H1 (cell line): ENCODE measurements at regions not wholly inside any gene's neighbourhood (a gene's known extent, or its start where the extent isn't known, plus 50 kb on each side); places are given as distances from the start of the nearest gene placed in this dataset.

Experiments
- CTCF ChIA-PET: fragments of 300-600 bp; sonication (Branson Sonifier 250); formaldehyde crosslinking; loops from one replicate; lab custom pipeline; 2021; ENCODE audit not compliant: partially characterized antibody; lab: Charles Lee
- POLR2A ChIA-PET: fragments of 300-600 bp; sonication (Branson Sonifier 250); formaldehyde crosslinking; loops from one replicate; lab custom pipeline; 2021; ENCODE audit warnings: inconsistent platforms; ENCODE audit not compliant: partially characterized antibody; lab: Charles Lee
- DNase-seq, 2 experiments: peaks; one replicate each; pipeline versions ENCODE4 v3.0.0 to v3.0.0-alpha.2; 2010 to 2022; ENCODE audit warnings: low spot score in 2 of 2, low read depth in 1 of 2, mixed read lengths in 1 of 2
- FAIRE-seq: peaks from 2 replicates; lab custom pipeline; 2011; peaks lifted over from hg19 to GRCh38; lab: Jason Lieb, UNC
- H2AFZ ChIP-seq: 2 replicates; pipeline ENCODE4 v1.8.1; 2012; ENCODE audit warnings: low read length, inconsistent platforms
- H2AK5ac ChIP-seq: 2 replicates; pipeline ENCODE4 v1.6.1; 2013; ENCODE audit warnings: low read depth, low read length
- H2BK120ac ChIP-seq: replicated peaks from 2 replicates; pipeline ENCODE3; 2013; ENCODE audit warnings: low read depth, low read length, inconsistent platforms
- H2BK12ac ChIP-seq: 2 replicates; pipeline ENCODE4 v1.6.1; 2013; ENCODE audit warnings: low read depth, low read length
- H2BK15ac ChIP-seq: 2 replicates; pipeline ENCODE4 v1.6.1; 2013; ENCODE audit warnings: low read length
- H2BK20ac ChIP-seq: 2 replicates; pipeline ENCODE4 v1.6.1; 2013; ENCODE audit warnings: low read length
- H2BK5ac ChIP-seq: 2 replicates; pipeline ENCODE4 v1.6.1; 2013; ENCODE audit warnings: low read depth, low read length
- H3K14ac ChIP-seq: 2 replicates; pipeline ENCODE4 v1.6.1; 2013; ENCODE audit warnings: inconsistent platforms; ENCODE audit not compliant: insufficient read length
- H3K18ac ChIP-seq: 2 replicates; pipeline ENCODE4 v1.6.1; 2013; ENCODE audit warnings: low read length; ENCODE audit errors: extremely low read depth
- H3K23ac ChIP-seq: 2 replicates; pipeline ENCODE4 v1.6.1; 2013; ENCODE audit warnings: inconsistent platforms; ENCODE audit not compliant: insufficient read length
- H3K23me2 ChIP-seq: 2 replicates; pipeline ENCODE4 v1.6.1; 2013; ENCODE audit warnings: low read depth, low read length
- H3K27ac ChIP-seq: 2 replicates; pipeline ENCODE4 v1.6.1; 2011; ENCODE audit warnings: low read depth, low read length, inconsistent platforms
- H3K27me3 ChIP-seq, 4 experiments: replicated peaks in 1 of 4; 1 replicate in 1 of 4; 2 replicates in 3 of 4; pipeline versions ENCODE4 v1.6.1 to v1.8.1; 2011 to 2013; ENCODE audit warnings: low read length in 3 of 4, mild to moderate bottlenecking in 3 of 4, inconsistent platforms in 2 of 4, mixed read lengths in 2 of 4, moderate library complexity in 1 of 4; ENCODE audit not compliant: control insufficient read depth in 3 of 4, insufficient read depth in 3 of 4; ENCODE audit errors: extremely low read depth in 1 of 4
- H3K36me3 ChIP-seq, 4 experiments: 2 replicates each; pipeline versions ENCODE4 v1.6.1 to v1.8.1; 2011 to 2013; ENCODE audit warnings: mild to moderate bottlenecking in 4 of 4, low read length in 3 of 4, moderate library complexity in 2 of 4, control low read depth in 1 of 4, inconsistent platforms in 1 of 4; ENCODE audit not compliant: insufficient read depth in 4 of 4, control insufficient read depth in 2 of 4
- H3K4ac ChIP-seq: replicated peaks from 2 replicates; pipeline ENCODE3; 2013; ENCODE audit warnings: low read length, low read depth, mixed read lengths, inconsistent platforms; ENCODE audit not compliant: insufficient read length
- H3K4me1 ChIP-seq, 4 experiments: replicated peaks in 1 of 4; 1 replicate in 1 of 4; 2 replicates in 3 of 4; pipeline versions ENCODE4 v1.6.1 to v1.8.1; 2011 to 2013; ENCODE audit warnings: low read length in 3 of 4, inconsistent platforms in 2 of 4, mixed read lengths in 1 of 4; ENCODE audit not compliant: insufficient read depth in 4 of 4, control insufficient read depth in 3 of 4
- H3K4me2 ChIP-seq, 2 experiments: 2 replicates each; pipeline versions ENCODE4 v1.6.1 to v1.8.1; 2011 to 2013; ENCODE audit warnings: low read depth in 2 of 2, low read length in 2 of 2, control low read depth in 1 of 2, inconsistent platforms in 1 of 2, mild to moderate bottlenecking in 1 of 2; ENCODE audit not compliant: insufficient read depth in 1 of 2
- H3K4me3 ChIP-seq, 4 experiments: fragments of 200-600, 300-600 bp in 1 of 4; sonication (generic), shearing (Covaris generic), sonication (Bioruptor Twin) in 1 of 4; 2 replicates each; pipeline versions ENCODE4 v1.5.1 to v1.8.1; 2011 to 2016; ENCODE audit warnings: low read length in 4 of 4, low read depth in 3 of 4, control low read depth in 2 of 4, inconsistent platforms in 2 of 4, mild to moderate bottlenecking in 2 of 4, mixed read lengths in 1 of 4, moderate library complexity in 1 of 4; ENCODE audit not compliant: insufficient read depth in 2 of 4; ENCODE audit errors: extremely low read depth in 1 of 4
- H3K56ac ChIP-seq: replicated peaks from 2 replicates; pipeline ENCODE3; 2013; ENCODE audit warnings: low read depth, mild to moderate bottlenecking, mixed read lengths, low read length, inconsistent platforms; ENCODE audit not compliant: insufficient read length
- H3K79me1 ChIP-seq: 2 replicates; pipeline ENCODE4 v1.6.1; 2013; ENCODE audit warnings: low read depth, low read length, control low read depth
- H3K79me2 ChIP-seq, 2 experiments: 2 replicates each; pipeline versions ENCODE4 v1.6.1 to v1.8.1; 2012 to 2013; ENCODE audit warnings: low read length in 2 of 2, mild to moderate bottlenecking in 2 of 2, inconsistent platforms in 1 of 2; ENCODE audit not compliant: insufficient read depth in 2 of 2, control insufficient read depth in 1 of 2
- H3K9ac ChIP-seq, 4 experiments: replicated peaks in 1 of 4; 1 replicate in 1 of 4; 2 replicates in 3 of 4; pipeline versions ENCODE4 v1.6.1 to v1.8.1; 2011 to 2013; ENCODE audit warnings: low read depth in 3 of 4, low read length in 3 of 4, control low read depth in 2 of 4, mild to moderate bottlenecking in 2 of 4, moderate library complexity in 2 of 4, inconsistent platforms in 1 of 4; ENCODE audit errors: extremely low read depth in 1 of 4
- H3K9me3 ChIP-seq, 2 experiments: 2 replicates each; pipeline versions ENCODE4 v1.6.1 to v1.8.1; 2012 to 2013; ENCODE audit warnings: mild to moderate bottlenecking in 2 of 2, moderate library complexity in 2 of 2, control low read depth in 1 of 2, inconsistent platforms in 1 of 2, low read depth in 1 of 2, low read length in 1 of 2, mixed read lengths in 1 of 2; ENCODE audit not compliant: insufficient read depth in 2 of 2
- H4K20me1 ChIP-seq, 2 experiments: replicated peaks in 1 of 2; 2 replicates each; pipeline versions ENCODE3 to v1.8.1; 2011 to 2013; ENCODE audit warnings: inconsistent platforms in 2 of 2, low read length in 2 of 2, mild to moderate bottlenecking in 1 of 2; ENCODE audit not compliant: insufficient read depth in 2 of 2, control insufficient read depth in 1 of 2
- H4K5ac ChIP-seq: 2 replicates; pipeline ENCODE4 v1.6.1; 2013; ENCODE audit warnings: low read length, low read depth, mixed read lengths, inconsistent platforms; ENCODE audit not compliant: insufficient read length
- H4K8ac ChIP-seq: 2 replicates; pipeline ENCODE4 v1.8.0; 2013; ENCODE audit warnings: mild to moderate bottlenecking, moderate library complexity, low read length, inconsistent platforms; ENCODE audit not compliant: insufficient read depth; ENCODE audit errors: extremely low read depth
- H4K91ac ChIP-seq: replicated peaks from 2 replicates; pipeline ENCODE3; 2013; ENCODE audit warnings: low read length, mixed read lengths, inconsistent platforms; ENCODE audit not compliant: insufficient read length
- CHD2 ChIP-seq: IDR thresholded peaks from 2 replicates; pipeline ENCODE4 v1.6.1; 2012; ENCODE audit warnings: low read length, improper control_type of control experiment
- WGBS, 2 experiments: shearing (Covaris generic) in 1 of 2; methylation state at CpG; one replicate each; pipeline versions ENCODE4 v1.1.6 to v1.1.7; 2013 to 2015; ENCODE audit warnings: low lambda C conversion rate in 2 of 2, mixed read lengths in 2 of 2, inconsistent platforms in 1 of 2, low coverage in 1 of 2, missing lambda C conversion rate in 1 of 2; ENCODE audit not compliant: insufficient replicate concordance in 2 of 2, insufficient coverage in 1 of 2, insufficient read length in 1 of 2; ENCODE audit errors: extremely low coverage in 1 of 2, missing lambda C conversion rate in 1 of 2; 5-methylcytosine and 5-hydroxymethylcytosine counted together

DNA sequence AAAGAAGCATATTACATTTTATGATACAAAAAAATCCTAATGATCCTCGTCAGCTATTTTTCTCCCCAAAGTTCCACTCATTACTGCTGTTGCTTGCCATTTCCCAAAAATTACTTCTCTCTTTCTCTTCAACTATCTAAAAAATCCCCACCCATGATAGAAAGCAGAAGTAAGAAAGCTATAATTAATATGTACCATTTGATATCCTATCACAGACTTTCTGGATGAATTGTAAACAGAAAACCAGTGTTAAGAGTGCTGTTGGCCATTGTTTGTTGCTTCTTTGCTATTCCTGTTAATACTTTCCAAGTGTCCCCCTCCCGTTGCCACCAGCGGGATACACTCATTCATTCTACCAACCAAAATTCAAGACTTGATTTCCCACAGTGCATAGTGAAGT is 136.3 kb upstream of the SMARCA2 start:
- Histone ChIP-seq H3K9me3 (no peaks in the 10 kb centered on the region), H2BK12ac (no peak overlapping the region), H2BK20ac (no peak overlapping the region), H3K79me2 (no peaks in the 10 kb centered on the region), H2AK5ac (no peak overlapping the region), H3K56ac (no peak overlapping the region), H3K27me3 (no peaks in the 10 kb centered on the region), H4K20me1 (no peaks in the 10 kb centered on the region), H3K4ac (no peak overlapping the region), H3K23ac (no peak overlapping the region), H3K27ac (no peak overlapping the region), H2BK120ac (no peak overlapping the region), H3K79me1 (no peaks in the 10 kb centered on the region), H2AFZ (no peak overlapping the region), H3K14ac (no peak overlapping the region), H3K4me1 (no peaks in the 10 kb centered on the region), H3K9ac (no peak overlapping the region), H3K4me2 (no peak overlapping the region), H4K91ac (no peak overlapping the region), H3K18ac (no peak overlapping the region), H2BK15ac (no peak overlapping the region), H2BK5ac (no peak overlapping the region), H4K5ac (no peak overlapping the region), H3K36me3 (no peaks in the 10 kb centered on the region), H3K23me2 (no peaks in the 10 kb centered on the region; the same call in 1 of the 2 replicates), H3K4me3 (no peak overlapping the region), H4K8ac (no peak overlapping the region)
- POLR2A ChIA-PET = no interaction called here
- 88% methylated on average over 3 of the region's 3 CpGs; no CpG with 5 or more reads in 1 of the 2 experiments for WGBS, 2 experiments
- DNase-seq = no peak
- FAIRE-seq = no peak
- TF ChIP-seq CHD2 = no peak
- CTCF ChIA-PET = no interaction called here
